ENCODE measurements at regions not wholly inside any gene's neighbourhood (a gene's known extent, or its start where the extent isn't known, plus 50 kb on each side); places are given as distances from the start of the nearest gene placed in this dataset.

DNA sequence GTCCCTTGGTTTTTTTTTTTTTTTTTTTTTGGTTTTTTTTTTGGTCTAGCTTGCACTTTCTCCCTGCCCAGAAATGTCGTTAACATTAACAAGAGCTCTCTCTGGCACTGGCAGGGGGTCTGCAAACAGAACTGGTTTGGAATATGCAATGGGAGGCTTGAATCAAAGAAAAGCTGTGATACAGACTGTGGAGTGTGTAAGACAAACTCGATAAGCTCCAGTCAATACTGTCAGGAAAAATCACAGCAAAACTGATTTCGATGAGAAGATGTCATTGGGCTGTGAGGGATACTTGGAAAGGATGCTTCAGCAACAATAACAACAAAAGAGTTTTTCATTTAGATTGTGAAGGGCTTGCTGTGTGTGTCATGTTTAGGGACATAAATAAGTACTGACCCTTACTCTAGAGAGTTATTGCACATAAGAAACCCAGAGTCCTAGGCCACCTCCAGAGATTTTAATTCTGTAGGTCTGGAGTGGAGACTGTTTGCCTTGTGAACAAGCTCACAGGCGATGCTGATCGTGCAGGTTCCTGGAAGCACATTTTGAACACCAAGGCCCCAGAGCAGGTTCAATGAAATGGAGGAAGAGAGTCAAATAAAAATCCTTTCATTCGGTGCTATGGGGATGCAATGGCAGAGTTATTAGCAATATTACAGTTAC is 470.7 kb upstream of the RBFOX1 start:
- no peak for TF ChIP-seq CTCF (IDR thresholded peaks at IDR 0.05; ENCODE audit: low read depth, low read length, poor library complexity, severe bottlenecking)
- TF ChIP-seq EZH2phosphoT487 (IDR thresholded peaks at IDR 0.05; ENCODE audit: borderline replicate concordance, low read length): no peak
